GM13977 (cell line): ENCODE measurements at regions not wholly inside any gene's neighbourhood (a gene's known extent, or its start where the extent isn't known, plus 50 kb on each side); places are given as distances from the start of the nearest gene placed in this dataset.

Experiments used
- DNase-seq: peaks from one replicate; pipeline ENCODE4 v3.0.0; 2012; ENCODE audit warnings: low spot score
- in situ Hi-C: fragments of 300-500 bp; cut with MboI; formaldehyde crosslinking; loops from one replicate; pipeline ENCODE4 v1.12.0; 2022; ENCODE audit warnings: low sequenced_read_pairs, low pct_unique_long_range_greater_than_20kb, mixed read lengths, inconsistent platforms; ENCODE audit not compliant: unreplicated experiment
- TF ChIP-seq, protein P1 (sequence below): IDR thresholded peaks from 2 replicates; pipeline ENCODE4 v1.5.1; 2012; ENCODE audit warnings: mild to moderate bottlenecking, control low read depth; ENCODE audit not compliant: insufficient read depth; ENCODE audit errors: extremely low read depth, missing control alignments

DNA sequence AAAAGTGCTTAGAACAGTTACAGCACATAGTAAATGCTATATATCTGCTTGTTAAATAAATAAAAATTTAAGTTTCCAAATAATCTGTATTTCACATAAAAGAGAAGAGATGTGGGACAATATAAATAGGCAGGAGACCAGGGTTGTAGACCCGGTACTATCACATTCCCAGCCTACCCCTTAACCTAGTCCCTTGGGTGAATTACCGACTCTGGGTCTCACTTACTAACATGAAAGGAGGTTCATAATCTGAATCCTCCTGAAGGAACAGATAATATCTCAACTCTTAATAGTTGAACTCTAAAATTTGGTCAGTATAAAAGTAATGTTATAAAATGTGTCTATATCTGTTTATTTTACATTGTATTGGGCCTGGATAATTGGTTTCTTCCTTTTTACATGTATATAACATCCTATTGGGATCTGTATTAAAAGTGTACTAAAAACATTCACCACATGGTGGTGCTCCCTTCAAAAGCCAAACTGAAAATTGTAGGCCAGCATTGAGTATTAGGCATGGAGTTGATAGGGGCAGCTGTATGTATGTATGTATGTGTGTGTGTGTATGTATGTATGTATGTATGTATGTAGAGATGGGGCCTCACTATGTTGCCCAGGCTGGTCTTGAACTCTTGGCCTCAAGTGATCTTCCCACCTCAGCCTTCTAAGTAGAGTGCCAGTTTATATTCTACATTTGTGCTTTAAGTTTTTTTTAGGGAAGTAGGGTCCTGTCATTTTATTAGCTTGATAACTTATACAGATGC, 64.2 kb upstream of the ABL1 start:
- in situ Hi-C loops = loop anchor here (10.0 kb wide), 1 partner anchor 94 kb away; no protein-coding TSS in a partner anchor
- TF ChIP-seq, protein P1, sequence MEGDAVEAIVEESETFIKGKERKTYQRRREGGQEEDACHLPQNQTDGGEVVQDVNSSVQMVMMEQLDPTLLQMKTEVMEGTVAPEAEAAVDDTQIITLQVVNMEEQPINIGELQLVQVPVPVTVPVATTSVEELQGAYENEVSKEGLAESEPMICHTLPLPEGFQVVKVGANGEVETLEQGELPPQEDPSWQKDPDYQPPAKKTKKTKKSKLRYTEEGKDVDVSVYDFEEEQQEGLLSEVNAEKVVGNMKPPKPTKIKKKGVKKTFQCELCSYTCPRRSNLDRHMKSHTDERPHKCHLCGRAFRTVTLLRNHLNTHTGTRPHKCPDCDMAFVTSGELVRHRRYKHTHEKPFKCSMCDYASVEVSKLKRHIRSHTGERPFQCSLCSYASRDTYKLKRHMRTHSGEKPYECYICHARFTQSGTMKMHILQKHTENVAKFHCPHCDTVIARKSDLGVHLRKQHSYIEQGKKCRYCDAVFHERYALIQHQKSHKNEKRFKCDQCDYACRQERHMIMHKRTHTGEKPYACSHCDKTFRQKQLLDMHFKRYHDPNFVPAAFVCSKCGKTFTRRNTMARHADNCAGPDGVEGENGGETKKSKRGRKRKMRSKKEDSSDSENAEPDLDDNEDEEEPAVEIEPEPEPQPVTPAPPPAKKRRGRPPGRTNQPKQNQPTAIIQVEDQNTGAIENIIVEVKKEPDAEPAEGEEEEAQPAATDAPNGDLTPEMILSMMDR = peak; percentile 59
- peak; percentile 63 for DNase-seq

DNA sequence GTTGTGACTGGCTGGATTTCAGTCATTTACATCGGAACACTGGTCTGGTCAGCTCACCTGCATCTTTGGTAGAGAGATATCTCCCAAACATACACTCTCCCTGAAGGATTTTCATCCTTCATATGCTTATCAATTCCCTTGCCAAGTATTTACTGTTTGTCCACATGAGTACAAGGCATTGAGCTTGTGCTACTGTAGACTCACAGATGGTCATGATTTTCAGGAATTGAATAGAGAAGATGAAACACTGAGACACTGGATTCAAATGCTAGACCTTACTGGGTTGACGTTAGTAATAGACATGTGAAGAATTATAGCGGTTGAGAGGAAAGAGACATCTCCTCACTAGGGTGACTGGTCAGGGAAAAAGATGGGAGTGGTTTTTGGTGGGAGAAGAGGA, 62.9 kb upstream of the ABL1 start:
- in situ Hi-C loops = loop anchor here (10.0 kb wide), 1 partner anchor 93 kb away; no protein-coding TSS in a partner anchor
- DNase-seq = no peak
- TF ChIP-seq, protein P1 = no peak

DNA sequence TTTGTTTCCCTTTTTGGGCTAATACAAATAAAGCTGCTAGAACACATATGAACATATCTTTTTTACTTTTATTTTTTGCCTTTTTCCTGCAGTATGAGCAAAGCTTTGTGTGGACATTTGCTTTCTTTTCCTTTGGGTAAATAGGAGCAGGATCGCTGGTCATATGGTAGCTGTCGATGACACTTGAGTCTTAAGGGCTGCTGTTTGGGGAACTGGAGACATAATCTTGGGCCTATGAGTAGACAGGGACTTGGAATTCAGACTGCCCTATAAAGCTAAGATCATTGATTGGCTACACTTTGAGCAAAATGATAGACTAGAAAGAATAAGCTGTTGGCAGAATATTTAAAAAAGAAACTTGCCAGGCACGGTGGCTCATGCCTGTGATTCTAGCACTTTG, 60.9 kb upstream of the ABL1 start:
- in situ Hi-C loops = loop anchor here (10.0 kb wide), 1 partner anchor 91 kb away; no protein-coding TSS in a partner anchor
- TF ChIP-seq, protein P1 = no peak
- DNase-seq = no peak

DNA sequence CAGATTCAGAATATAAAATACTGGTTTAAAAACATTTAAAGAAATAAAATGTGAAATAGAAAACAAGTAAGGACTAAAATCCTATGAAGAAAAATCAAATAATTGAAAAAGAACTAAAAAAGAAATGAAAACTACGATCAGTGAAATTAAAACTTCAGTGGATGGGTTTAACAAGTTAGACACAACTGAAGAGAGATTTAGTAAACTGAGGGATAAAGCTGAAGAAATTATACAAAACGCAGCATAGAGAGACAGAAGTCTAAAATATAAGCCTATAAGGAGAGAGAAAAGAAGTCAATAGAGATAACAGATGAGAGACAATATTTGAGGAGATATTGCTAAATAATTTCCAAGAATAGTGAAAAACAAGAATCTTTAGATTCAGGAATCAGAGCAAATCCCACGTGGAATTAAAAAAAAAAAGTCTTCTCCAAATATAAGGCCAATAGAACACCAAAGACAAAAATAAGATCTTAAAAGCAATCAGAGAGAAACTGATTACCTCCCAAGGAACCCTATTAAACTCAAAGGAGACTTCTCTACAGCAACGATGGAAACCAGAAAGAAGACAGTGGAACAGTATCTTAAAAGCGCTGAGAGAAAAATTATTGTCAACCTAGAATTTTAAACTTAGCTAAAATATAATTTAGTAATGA, 59.6 kb upstream of the ABL1 start:
- in situ Hi-C loops = loop anchor here (10.0 kb wide), 1 partner anchor 89 kb away; no protein-coding TSS in a partner anchor
- TF ChIP-seq, protein P1 = no peak
- DNase-seq = no peak

DNA sequence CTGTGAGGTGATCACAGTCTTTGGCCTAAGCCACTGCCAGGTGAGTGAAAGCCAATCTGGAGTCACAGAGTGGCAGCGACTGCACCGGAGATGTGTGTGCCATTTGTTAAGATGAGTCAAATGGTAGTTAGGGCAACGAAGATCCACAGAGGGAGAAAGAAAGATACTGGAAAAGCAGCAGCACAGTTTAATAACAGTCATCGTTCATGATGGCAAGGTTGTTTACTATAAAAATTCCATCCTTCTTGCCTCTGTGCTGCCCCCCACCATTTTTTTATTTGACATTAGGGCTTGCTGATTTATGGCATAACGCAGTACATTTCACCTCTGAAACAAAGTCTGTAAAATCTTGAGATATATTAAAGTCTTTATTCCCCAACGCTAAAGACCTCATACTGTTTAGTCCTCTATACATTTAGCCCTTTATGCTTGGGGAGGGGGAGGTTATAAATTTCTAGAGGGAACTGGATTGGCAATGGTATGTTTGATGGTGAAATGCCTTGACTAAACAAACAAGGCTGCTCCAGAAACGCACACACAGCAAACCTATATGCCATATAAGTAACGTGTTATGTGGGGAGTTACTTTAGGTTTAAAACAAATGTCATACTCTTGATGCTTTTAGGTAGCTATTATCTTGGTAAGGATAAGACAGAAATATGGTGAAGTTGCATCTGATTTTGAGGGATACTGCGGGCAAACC, 55.8 kb upstream of the ABL1 start:
- no peak for DNase-seq
- TF ChIP-seq, protein P1 = no peak
- in situ Hi-C loops = loop anchor here (10.0 kb wide), 1 partner anchor 85 kb away; no protein-coding TSS in a partner anchor

DNA sequence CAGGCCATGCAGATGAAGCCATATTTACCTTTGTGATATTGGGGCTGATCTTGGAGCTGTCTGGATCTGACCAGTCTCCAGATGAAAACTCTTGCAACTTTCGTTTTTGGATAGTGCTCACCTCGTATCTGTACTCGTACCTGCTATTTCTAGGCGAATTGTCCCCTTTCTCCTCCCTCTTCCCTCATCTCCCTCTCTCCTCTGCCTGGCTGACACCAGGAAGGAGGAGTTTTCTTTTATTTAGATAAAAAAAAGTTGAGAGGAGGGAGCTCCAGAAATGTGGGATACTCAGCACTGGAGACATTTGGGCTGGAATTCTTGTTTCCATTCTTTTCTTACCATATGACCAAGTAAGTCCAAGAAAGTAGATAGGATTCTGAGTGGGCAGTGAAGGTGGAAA, 54.6 kb upstream of the ABL1 start:
- TF ChIP-seq, protein P1 = no peak
- in situ Hi-C loops = no loop called here
- DNase-seq = no peak
